ENCODE measurements at regions not wholly inside any gene's neighbourhood (a gene's known extent, or its start where the extent isn't known, plus 50 kb on each side); places are given as distances from the start of the nearest gene placed in this dataset.

DNA sequence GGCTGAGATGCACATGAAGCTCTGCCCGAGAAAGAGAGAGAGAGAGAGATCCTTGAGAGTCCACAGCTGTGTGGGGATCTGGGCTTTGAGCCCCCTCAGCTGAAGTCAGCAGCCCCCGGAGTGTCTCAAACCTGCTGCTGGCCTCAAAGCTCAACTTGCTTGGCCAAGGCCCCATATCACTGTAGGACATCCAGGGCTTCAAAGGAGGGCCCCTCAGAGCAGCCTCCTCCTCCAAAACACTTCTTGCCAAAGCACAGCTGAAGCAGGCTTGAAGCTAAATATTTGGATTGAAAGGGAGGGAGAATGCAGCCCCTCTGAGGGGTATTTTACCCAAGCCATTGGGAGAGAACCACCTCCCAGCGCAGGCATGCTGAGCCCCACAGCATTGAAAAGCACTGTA, 357.6 kb downstream of the OSR1 start:
- H3K36me3 ChIP-seq, result no peaks in the 10 kb centered on the region
- no peaks in the 10 kb centered on the region for H3K27me3 ChIP-seq
- H3K4me3 ChIP-seq (replicated peaks in 1 of 3), result no peak overlapping the region
- no peaks in the 10 kb centered on the region for H3K4me1 ChIP-seq
- no peak overlapping the region for H3K27ac ChIP-seq
- intact Hi-C loops (cut with DNase I), result no loop called here
- DNase-seq, result no peak
- WGBS, 2 donors, result 67 to 69% methylated on average over 3 of the region's 3 CpGs
- no peaks in the 10 kb centered on the region for H3K9me3 ChIP-seq
- TF ChIP-seq, protein P1, sequence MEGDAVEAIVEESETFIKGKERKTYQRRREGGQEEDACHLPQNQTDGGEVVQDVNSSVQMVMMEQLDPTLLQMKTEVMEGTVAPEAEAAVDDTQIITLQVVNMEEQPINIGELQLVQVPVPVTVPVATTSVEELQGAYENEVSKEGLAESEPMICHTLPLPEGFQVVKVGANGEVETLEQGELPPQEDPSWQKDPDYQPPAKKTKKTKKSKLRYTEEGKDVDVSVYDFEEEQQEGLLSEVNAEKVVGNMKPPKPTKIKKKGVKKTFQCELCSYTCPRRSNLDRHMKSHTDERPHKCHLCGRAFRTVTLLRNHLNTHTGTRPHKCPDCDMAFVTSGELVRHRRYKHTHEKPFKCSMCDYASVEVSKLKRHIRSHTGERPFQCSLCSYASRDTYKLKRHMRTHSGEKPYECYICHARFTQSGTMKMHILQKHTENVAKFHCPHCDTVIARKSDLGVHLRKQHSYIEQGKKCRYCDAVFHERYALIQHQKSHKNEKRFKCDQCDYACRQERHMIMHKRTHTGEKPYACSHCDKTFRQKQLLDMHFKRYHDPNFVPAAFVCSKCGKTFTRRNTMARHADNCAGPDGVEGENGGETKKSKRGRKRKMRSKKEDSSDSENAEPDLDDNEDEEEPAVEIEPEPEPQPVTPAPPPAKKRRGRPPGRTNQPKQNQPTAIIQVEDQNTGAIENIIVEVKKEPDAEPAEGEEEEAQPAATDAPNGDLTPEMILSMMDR (IDR thresholded peaks at IDR 0.05), result no peak
- TF ChIP-seq POLR2A (IDR thresholded peaks at IDR 0.05), result no peak

DNA sequence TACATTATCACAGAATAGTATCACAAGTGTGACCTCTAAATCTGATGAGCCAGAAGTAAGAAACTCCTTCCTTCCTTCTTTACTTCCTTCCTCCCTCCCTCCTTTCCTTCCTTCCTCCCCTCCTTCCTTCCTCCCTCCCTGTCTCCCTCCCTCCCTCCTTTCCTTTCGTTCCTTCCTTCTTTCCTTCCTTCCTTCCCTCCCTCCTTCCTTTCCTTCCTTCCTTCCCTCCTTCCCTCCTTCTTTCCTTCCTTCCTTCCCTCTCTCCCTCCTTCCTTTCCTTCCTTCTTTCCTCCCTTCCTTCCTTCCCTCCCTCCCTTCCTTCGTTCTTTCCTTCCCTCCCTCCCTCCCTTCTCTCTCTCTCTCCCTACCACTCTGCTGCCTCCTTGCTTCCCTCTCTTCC, 359.2 kb downstream of the OSR1 start:
- WGBS, 2 donors, result 92 to 94% methylated on average over 2 of the region's 2 CpGs
- H3K27me3 ChIP-seq, result no peaks in the 10 kb centered on the region
- no peak overlapping the region for H3K27ac ChIP-seq
- TF ChIP-seq, protein P1 (IDR thresholded peaks at IDR 0.05), result no peak
- no peak for TF ChIP-seq POLR2A (IDR thresholded peaks at IDR 0.05)
- H3K9me3 ChIP-seq, result no peaks in the 10 kb centered on the region
- no peaks in the 10 kb centered on the region for H3K4me1 ChIP-seq
- no peak for DNase-seq
- H3K36me3 ChIP-seq, result no peaks in the 10 kb centered on the region
- H3K4me3 ChIP-seq (replicated peaks in 1 of 3), result no peak overlapping the region
- intact Hi-C loops (cut with DNase I), result no loop called here

DNA sequence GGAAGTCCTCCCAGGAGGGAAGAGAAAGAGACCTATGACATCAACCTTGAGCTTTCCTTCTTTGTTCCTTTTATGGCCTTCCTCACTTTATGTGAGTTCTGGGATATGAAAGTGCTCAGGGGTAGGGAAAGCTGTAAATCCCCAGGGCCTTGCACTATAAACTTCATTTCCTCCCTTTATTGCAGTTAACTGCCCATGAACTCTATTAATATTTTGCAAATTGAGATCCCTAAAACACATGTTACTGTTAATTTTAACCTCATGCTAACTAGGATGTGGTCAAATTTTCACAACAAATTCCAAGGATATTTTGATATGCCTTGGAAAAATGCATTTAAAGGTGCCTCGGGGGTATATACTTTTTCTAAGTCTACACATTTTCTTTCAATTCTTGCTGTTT, 359.9 kb downstream of the OSR1 start:
- TF ChIP-seq POLR2A (IDR thresholded peaks at IDR 0.05), result no peak
- TF ChIP-seq, protein P1 (IDR thresholded peaks at IDR 0.05), result no peak
- H3K4me1 ChIP-seq, result peaks cover 5 to 6% of the 10 kb centered on the region in 2 donors
- DNase-seq, result no peak
- WGBS, 2 donors, result 88 to 91% methylated on average over 1 of the region's 1 CpG
- intact Hi-C loops (cut with DNase I), result no loop called here
- no peak overlapping the region for H3K27ac ChIP-seq
- no peaks in the 10 kb centered on the region for H3K36me3 ChIP-seq
- no peaks in the 10 kb centered on the region for H3K27me3 ChIP-seq
- no peaks in the 10 kb centered on the region for H3K9me3 ChIP-seq
- no peak overlapping the region for H3K4me3 ChIP-seq (replicated peaks in 1 of 3)

DNA sequence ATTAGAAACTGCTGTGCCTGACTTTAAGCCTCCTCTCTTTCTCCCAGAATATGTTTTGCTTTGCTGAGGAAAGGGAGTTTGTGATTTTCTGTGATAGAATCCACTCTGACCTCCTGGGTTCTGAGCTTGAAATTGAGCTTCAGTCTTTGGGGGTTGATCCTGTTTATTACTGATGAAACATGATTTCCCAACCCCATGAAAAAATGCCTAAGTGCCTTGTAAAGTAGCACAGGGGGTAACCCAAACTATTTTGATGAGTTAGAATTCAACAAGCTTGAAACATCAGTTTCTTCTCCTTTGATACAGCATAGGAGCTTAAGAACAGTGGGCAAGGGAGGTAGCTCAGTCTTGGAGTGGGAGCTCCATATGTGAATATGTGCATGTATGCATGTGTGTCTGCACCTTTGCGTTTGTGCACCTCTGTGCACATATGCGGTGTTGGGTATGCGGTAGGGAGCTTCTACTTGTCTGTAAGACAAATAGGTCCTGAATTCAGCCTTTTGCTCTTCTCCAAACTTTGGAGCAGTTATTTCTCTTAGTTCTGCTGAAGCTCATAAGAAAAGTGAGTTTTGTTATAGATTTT, 364.6 kb downstream of the OSR1 start:
- intact Hi-C loops (cut with DNase I), result no loop called here
- TF ChIP-seq, protein P1 (IDR thresholded peaks at IDR 0.05), result no peak
- no peak for TF ChIP-seq POLR2A (IDR thresholded peaks at IDR 0.05)
- 97 to 100% methylated on average over 3 of the region's 3 CpGs for WGBS, 2 donors
- Histone ChIP-seq H3K4me1 (peaks cover 37 to 42% of the 10 kb centered on the region in 2 donors), H3K27ac (peak overlapping the region; percentile 39 to 53 (median 52)), H3K4me3 (replicated peaks in 1 of 3) (no peak overlapping the region), H3K36me3 (no peaks in the 10 kb centered on the region), H3K9me3 (no peaks in the 10 kb centered on the region), H3K27me3 (no peaks in the 10 kb centered on the region)
- DNase-seq, result no peak

DNA sequence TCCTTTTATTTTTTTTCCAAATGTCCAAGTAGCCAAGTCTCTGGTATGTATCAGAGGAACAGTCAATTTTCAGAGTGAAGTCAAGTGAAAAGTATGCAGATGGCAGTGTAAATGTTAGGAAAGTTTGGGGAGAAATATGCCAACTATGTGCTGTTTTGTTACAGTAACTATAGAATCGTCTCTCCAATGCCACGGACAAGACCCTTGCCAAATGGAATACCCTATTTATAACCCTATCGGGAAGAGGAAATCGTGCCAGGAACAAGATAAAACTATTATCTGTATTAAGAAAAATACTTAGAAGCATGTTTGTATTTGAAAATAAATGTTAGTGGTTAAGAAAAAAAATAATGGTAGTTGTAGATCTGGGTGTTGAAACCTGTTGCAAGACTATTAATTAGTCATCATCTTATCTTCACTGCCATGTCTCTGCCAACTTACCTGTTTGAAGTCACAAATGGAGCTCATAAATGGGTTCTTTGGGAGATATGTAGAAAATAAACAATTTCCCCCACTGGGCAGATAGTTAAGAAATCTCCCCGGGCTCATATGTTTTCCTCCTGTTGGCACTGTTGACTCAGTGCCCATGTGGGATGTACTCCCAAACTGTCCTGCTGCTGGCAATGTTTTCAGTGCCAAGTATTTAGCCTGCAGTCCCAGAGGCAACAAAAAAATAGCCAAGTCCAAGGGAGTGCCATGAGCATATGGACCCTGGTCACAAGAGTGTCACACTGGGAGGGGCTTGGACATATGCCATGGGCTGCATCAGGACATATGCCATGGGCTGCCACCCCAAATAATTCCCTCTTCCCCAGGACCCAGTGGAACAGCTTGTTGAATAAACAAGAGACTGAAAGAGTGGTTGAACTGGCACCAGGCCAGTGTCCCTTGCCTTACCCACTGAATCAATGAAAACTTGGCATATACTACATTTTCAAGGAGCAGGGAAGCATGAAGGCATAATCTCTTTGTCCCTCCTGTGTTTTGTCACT, 366.9 kb downstream of the OSR1 start:
- peaks cover 52 to 60% of the 10 kb centered on the region in 2 donors for H3K4me1 ChIP-seq
- peak; percentile 98 for DNase-seq
- TF ChIP-seq, protein P1 (IDR thresholded peaks at IDR 0.05), result no peak
- TF ChIP-seq POLR2A (IDR thresholded peaks at IDR 0.05), result no peak
- intact Hi-C loops (cut with DNase I), result no loop called here
- WGBS, 2 donors, result 12 to 23% methylated on average over 5 of the region's 5 CpGs
- H3K4me3 ChIP-seq (replicated peaks in 1 of 3), result no peak overlapping the region
- no peaks in the 10 kb centered on the region for H3K36me3 ChIP-seq
- H3K27ac ChIP-seq, result peak overlapping the region; percentile 56 to 85 (median 83)
- no peaks in the 10 kb centered on the region for H3K27me3 ChIP-seq
- no peaks in the 10 kb centered on the region for H3K9me3 ChIP-seq

Data from thyroid gland (tissue), 4 donors.